GM12878 (cell line): ENCODE measurements at regions not wholly inside any gene's neighbourhood (a gene's known extent, or its start where the extent isn't known, plus 50 kb on each side); places are given as distances from the start of the nearest gene placed in this dataset.

Experiments
- ATAC-seq: fragments of 200-7000 bp; cut with Tn5 transposase; 3 replicates; pipeline ENCODE4 v1.9.1; 2020; ENCODE audit warnings: mild to moderate bottlenecking, moderate library complexity
- BruUV-seq: library from RNA; stranded (reverse); fragments of 400-500 nt; replicated peaks from 2 replicates; lab custom pipeline; 2021; lab: Mats Ljungman, UMichigan
- CTCF ChIA-PET: fragments of 300-600 bp; sonication (Branson Sonifier 250); formaldehyde crosslinking; extraction: SDS; loops from one replicate; lab custom pipeline; 2021; ENCODE audit warnings: inconsistent platforms; lab: Yijun Ruan, JAX
- POLR2A ChIA-PET: fragments of 350-600 bp; formaldehyde crosslinking; extraction: SDS; loops from one replicate; lab custom pipeline; 2021; ENCODE audit warnings: inconsistent platforms; lab: Charles Lee
- RAD21 ChIA-PET: fragments of 300-600 bp; sonication (Branson Sonifier 250); formaldehyde crosslinking; loops from one replicate; lab custom pipeline; 2023; ENCODE audit warnings: antibody characterized with exemption; ENCODE audit not compliant: unreplicated experiment; lab: Charles Lee
- SMC1A ChIA-PET: fragments of 300-600 bp; sonication (Branson Sonifier 250); formaldehyde crosslinking; loops from one replicate; lab custom pipeline; 2023; ENCODE audit not compliant: unreplicated experiment, uncharacterized antibody; lab: Charles Lee
- DNase-seq: peaks from one replicate; pipeline ENCODE4 v3.0.0-alpha.2; 2011; ENCODE audit warnings: low read depth, low spot score
- FAIRE-seq: peaks from 3 replicates; lab custom pipeline; 2011; peaks lifted over from hg19 to GRCh38; lab: Jason Lieb, UNC
- H2AFZ ChIP-seq: 2 replicates; pipeline ENCODE4 v1.6.0; 2011; ENCODE audit warnings: low read depth, low read length, control low read depth; ENCODE audit not compliant: control insufficient read depth
- H3K27ac ChIP-seq: 2 replicates; pipeline ENCODE4 v1.5.1; 2011; ENCODE audit warnings: control low read depth; ENCODE audit not compliant: control insufficient read depth, insufficient read depth
- H3K27me3 ChIP-seq, 2 experiments: replicated peaks in 1 of 2; 2 replicates each; pipeline versions ENCODE4 v1.6.0 to v1.6.1; 2011; ENCODE audit warnings: low read length in 1 of 2; ENCODE audit not compliant: control insufficient read depth in 2 of 2, insufficient read depth in 2 of 2
- H3K36me3 ChIP-seq, 2 experiments: 2 replicates each; pipeline ENCODE4 v1.5.1; 2011; ENCODE audit warnings: low read length in 1 of 2; ENCODE audit not compliant: control insufficient read depth in 2 of 2, insufficient read depth in 2 of 2
- H3K4me1 ChIP-seq: 2 replicates; pipeline ENCODE4 v1.6.1; 2011; ENCODE audit warnings: mild to moderate bottlenecking, low read length, moderate library complexity, mixed read lengths; ENCODE audit not compliant: control insufficient read depth, insufficient read depth
- H3K4me2 ChIP-seq: 2 replicates; pipeline ENCODE4 v1.6.0; 2011; ENCODE audit warnings: control low read depth; ENCODE audit not compliant: control insufficient read depth, insufficient read depth
- H3K4me3 ChIP-seq: fragments of 200-600 bp; sonication (generic); 2 replicates; pipeline ENCODE4 v1.5.1; 2016
- H3K79me2 ChIP-seq: 2 replicates; pipeline ENCODE4 v1.6.0; 2011; ENCODE audit warnings: low read length; ENCODE audit not compliant: control insufficient read depth, insufficient read depth
- H3K9ac ChIP-seq: 2 replicates; pipeline ENCODE4 v1.8.0; 2011; ENCODE audit warnings: low read length, control low read depth, mixed read lengths; ENCODE audit not compliant: control insufficient read depth, insufficient read depth
- H3K9me3 ChIP-seq: replicated peaks from 3 replicates; pipeline ENCODE4 v1.5.1; 2011; ENCODE audit warnings: mild to moderate bottlenecking, low read length; ENCODE audit not compliant: control insufficient read depth, insufficient read depth
- H4K20me1 ChIP-seq: 2 replicates; pipeline ENCODE4 v1.6.0; 2011; ENCODE audit not compliant: control insufficient read depth, insufficient read depth
- ASH2L ChIP-seq: fragments of 300-600, 200-600 bp; sonication (generic); IDR thresholded peaks from 2 replicates; pipeline ENCODE4 v1.6.1; 2017; ENCODE audit warnings: low read depth, mild to moderate bottlenecking, borderline replicate concordance
- IKZF1 ChIP-seq: fragments of 450-650 bp; conservative IDR thresholded peaks from 2 replicates; pipeline ENCODE4 v1.6.1; 2017; ENCODE audit warnings: antibody characterized with exemption, mild to moderate bottlenecking
- KAT2A ChIP-seq: conservative IDR thresholded peaks from 2 replicates; pipeline ENCODE4 v1.6.1; 2011; ENCODE audit warnings: low read depth, low read length; ENCODE audit not compliant: control insufficient read depth
- MTA2 ChIP-seq: fragments of 450-650 bp; IDR thresholded peaks from 2 replicates; pipeline ENCODE4 v1.6.1; 2016; ENCODE audit warnings: low read depth, mild to moderate bottlenecking, moderate library complexity
- MXI1 ChIP-seq: fragments of 150-350 bp; IDR thresholded peaks from 2 replicates; pipeline ENCODE4 v1.6.1; 2011; ENCODE audit warnings: low read depth, mild to moderate bottlenecking, inconsistent platforms, low read length, improper control_type of control experiment
- RAD21 ChIP-seq: IDR thresholded peaks from 2 replicates; pipeline ENCODE4 v1.6.1; 2011; ENCODE audit warnings: mild to moderate bottlenecking, low read depth, low read length, moderate library complexity; ENCODE audit not compliant: insufficient read depth
- RCOR1 ChIP-seq: conservative IDR thresholded peaks from 2 replicates; pipeline ENCODE4 v1.6.1; 2012; ENCODE audit warnings: low read depth, low read length, improper control_type of control experiment
- WGBS: methylation state at CpG from one replicate; pipeline ENCODE4 v1.1.6; 2016; ENCODE audit warnings: low lambda C conversion rate; ENCODE audit not compliant: insufficient replicate concordance, insufficient coverage; ENCODE audit errors: missing lambda C conversion rate; 5-methylcytosine and 5-hydroxymethylcytosine counted together
- in situ Hi-C: fragments of 300-500 bp; cut with MboI; formaldehyde crosslinking; loops from 9 replicates; pipeline ENCODE4 v1.14.3; 2018; ENCODE audit warnings: mixed read lengths
- intact Hi-C: fragments of 100-400 bp; cut with micrococcal nuclease; formaldehyde crosslinking; loops from one replicate; pipeline ENCODE4 v1.14.2; 2022; ENCODE audit not compliant: unreplicated experiment
- TF ChIP-seq, protein P1 (sequence below): fragments of 450-650 bp; formaldehyde crosslinking; IDR thresholded peaks from 2 replicates; pipeline ENCODE4 v1.4.0; 2020; ENCODE audit warnings: mild to moderate bottlenecking, moderate library complexity
- TF ChIP-seq, protein P2 (sequence below): IDR thresholded peaks from 2 replicates; pipeline ENCODE4 v1.6.1; 2011; ENCODE audit warnings: borderline replicate concordance, low read depth, mild to moderate bottlenecking, moderate library complexity, mixed read lengths, low read length; ENCODE audit not compliant: insufficient read depth; ENCODE audit errors: extremely low read length

DNA sequence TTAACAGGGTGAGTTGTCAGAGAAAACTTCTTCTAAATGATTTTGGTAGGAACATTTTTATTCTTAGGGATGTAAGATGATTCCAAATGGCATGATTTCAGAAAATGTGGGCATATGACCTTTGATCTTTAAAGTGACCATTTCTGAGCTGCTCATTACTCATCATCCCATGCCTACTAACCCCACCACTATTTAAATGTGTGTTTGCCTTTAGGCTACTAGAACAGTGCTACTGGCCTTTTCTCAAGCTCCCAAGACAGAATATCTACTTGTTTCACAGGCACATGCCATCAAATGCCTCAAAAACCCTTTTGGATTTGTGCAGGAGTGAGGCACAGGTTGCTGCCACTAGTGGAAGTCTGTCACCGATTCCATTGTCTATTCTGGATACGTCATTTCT, 428.2 kb downstream of the ADAM29 start (continued):
- TF ChIP-seq, protein P1, sequence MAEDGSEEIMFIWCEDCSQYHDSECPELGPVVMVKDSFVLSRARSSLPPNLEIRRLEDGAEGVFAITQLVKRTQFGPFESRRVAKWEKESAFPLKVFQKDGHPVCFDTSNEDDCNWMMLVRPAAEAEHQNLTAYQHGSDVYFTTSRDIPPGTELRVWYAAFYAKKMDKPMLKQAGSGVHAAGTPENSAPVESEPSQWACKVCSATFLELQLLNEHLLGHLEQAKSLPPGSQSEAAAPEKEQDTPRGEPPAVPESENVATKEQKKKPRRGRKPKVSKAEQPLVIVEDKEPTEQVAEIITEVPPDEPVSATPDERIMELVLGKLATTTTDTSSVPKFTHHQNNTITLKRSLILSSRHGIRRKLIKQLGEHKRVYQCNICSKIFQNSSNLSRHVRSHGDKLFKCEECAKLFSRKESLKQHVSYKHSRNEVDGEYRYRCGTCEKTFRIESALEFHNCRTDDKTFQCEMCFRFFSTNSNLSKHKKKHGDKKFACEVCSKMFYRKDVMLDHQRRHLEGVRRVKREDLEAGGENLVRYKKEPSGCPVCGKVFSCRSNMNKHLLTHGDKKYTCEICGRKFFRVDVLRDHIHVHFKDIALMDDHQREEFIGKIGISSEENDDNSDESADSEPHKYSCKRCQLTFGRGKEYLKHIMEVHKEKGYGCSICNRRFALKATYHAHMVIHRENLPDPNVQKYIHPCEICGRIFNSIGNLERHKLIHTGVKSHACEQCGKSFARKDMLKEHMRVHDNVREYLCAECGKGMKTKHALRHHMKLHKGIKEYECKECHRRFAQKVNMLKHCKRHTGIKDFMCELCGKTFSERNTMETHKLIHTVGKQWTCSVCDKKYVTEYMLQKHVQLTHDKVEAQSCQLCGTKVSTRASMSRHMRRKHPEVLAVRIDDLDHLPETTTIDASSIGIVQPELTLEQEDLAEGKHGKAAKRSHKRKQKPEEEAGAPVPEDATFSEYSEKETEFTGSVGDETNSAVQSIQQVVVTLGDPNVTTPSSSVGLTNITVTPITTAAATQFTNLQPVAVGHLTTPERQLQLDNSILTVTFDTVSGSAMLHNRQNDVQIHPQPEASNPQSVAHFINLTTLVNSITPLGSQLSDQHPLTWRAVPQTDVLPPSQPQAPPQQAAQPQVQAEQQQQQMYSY: no peak
- TF ChIP-seq, protein P2, sequence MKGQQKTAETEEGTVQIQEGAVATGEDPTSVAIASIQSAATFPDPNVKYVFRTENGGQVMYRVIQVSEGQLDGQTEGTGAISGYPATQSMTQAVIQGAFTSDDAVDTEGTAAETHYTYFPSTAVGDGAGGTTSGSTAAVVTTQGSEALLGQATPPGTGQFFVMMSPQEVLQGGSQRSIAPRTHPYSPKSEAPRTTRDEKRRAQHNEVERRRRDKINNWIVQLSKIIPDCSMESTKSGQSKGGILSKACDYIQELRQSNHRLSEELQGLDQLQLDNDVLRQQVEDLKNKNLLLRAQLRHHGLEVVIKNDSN: no peak
- no peak for TF ChIP-seq MXI1
- TF ChIP-seq RCOR1: no peak
- TF ChIP-seq MTA2: no peak
- no peak for TF ChIP-seq ASH2L
- TF ChIP-seq IKZF1: no peak

GRCh38 chr4:175350246-175350645, 432.1 kb downstream of the ADAM29 start:
- WGBS: 3% methylated on average over 3 of the region's 3 CpGs
- ATAC-seq: no peak
- no peak overlapping the region for H2AFZ ChIP-seq

More at GRCh38 chr4:175350246-175350645, 432.1 kb downstream of the ADAM29 start:
- Histone ChIP-seq H3K4me1 (no peaks in the 10 kb centered on the region), H3K4me3 (no peak overlapping the region), H3K36me3 (no peaks in the 10 kb centered on the region), H4K20me1 (no peaks in the 10 kb centered on the region), H3K9ac (no peak overlapping the region), H3K27me3 (no peaks in the 10 kb centered on the region), H3K79me2 (no peaks in the 10 kb centered on the region), H3K27ac (no peak overlapping the region), H3K4me2 (no peak overlapping the region), H3K9me3 (no peaks in the 10 kb centered on the region)
- ChIA-PET RAD21 (no interaction called here), CTCF (no interaction called here), SMC1A (interaction anchor here (1.7 kb wide), 1 partner anchor 8 kb away, joined by 9 read pairs; no protein-coding TSS in a partner anchor), POLR2A (no interaction called here)
- DNase-seq: no peak
- intact Hi-C loops: no loop called here
- in situ Hi-C loops: no loop called here
- no peak for FAIRE-seq
- TF ChIP-seq KAT2A (no peak), RAD21 (no peak)
- BruUV-seq: no TSS peak
